ENCODE measurements at regions not wholly inside any gene's neighbourhood (a gene's known extent, or its start where the extent isn't known, plus 50 kb on each side); places are given as distances from the start of the nearest gene placed in this dataset.

DNA sequence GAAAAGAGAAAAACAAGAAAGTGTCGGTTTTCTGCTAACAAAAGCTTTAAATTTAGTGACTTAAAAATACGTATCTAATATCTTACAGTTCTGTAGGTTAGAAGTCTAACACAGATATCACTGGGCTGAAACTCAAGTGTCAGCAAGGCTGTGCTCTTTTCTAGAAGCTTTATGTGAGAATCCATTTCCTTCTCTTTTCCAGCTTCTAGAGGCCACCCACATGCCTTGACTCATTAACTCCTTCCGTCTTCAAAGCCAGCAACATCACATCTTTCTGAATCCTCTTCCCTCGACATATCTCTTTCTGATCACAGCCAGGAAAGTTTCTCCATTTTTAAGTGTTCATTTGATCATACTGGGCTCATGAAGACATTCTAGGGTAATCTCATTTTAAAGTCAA is 262.0 kb downstream of the MAFB start:
- no peak for TF ChIP-seq EZH2 (IDR thresholded peaks at IDR 0.05; ENCODE audit: insufficient read depth, poor library complexity, severe bottlenecking)
- TF ChIP-seq EZH2phosphoT487 (IDR thresholded peaks at IDR 0.05; ENCODE audit: insufficient read depth, low read depth) = no peak
